Activated CD4-positive, alpha-beta T cell treated with anti-CD3 and anti-CD28 coated beads, Interleukin-2, amount 50 U/mL, for 24 hours (primary cell): ENCODE measurements at regions not wholly inside any gene's neighbourhood (a gene's known extent, or its start where the extent isn't known, plus 50 kb on each side); places are given as distances from the start of the nearest gene placed in this dataset.
"Not testable (repeated sequence)": the region's sequence is repeated elsewhere in the genome, so short reads cannot be mapped to it uniquely, and the experiment has no call there.

Experiments used
- DNase-seq, 2 donors: peaks; one replicate each; pipeline ENCODE4 v3.0.0-alpha.2; 2020; ENCODE audit warnings: low read depth in 1 of 2, low spot score in 1 of 2

DNA sequence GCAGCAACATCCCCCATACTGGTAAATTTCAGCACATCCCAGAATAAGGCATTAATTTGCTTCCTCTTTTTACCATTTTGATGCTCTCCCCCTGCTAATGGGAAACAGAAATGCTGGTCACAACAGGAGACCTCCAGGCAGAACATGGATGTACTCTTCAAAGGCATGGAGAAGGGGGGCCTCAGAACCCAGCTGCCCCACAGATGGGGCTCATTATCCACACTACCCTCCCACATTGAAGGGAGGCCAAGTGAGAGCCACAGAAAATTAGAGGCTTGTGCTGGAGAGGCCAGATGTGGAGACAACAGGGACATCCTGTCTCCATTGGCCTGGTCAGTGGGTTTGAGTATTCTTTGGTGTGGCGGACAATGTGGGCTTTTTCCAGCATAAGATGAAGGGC lies 150.1 kb upstream of the CDH11 start:
- DNase-seq = no peak

DNA sequence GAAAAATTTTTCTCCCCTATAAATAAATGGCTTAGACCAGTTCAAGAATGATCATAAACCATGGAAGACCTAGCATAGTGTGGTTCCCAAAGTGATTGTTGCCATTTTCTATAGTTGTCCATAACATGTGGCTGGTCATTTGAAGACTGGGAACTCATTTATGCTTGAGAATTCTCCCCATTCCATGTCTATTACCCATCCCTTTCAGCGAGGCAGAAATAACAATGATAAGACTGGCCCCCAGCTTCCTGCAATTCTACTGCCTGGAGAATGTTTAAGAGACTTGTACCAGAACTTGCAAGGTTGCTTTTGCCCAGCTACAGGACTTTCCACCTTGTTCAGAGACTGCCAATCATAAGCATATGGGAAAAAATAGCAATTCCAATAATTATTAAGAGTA lies 146.5 kb upstream of the CDH11 start:
- no peak for DNase-seq

DNA sequence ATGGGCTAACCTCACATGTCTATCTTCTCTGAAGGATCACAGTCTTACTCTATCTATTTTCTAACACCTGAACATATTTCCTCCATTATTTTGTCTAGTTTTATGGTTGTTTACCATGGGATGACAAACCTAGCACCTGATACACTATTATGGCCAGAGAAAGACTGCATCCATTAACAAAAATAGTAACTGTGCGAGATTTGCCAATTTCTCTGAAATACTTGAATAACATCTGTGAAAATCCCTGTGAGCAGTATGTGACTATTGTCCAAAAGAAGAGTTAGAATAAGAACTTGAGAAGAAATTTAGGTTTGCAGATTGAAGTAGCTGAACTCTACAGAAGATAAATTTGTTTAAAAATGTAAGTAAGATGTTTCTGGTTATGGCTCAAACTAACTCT lies 142.0 kb upstream of the CDH11 start:
- no peak for DNase-seq

DNA sequence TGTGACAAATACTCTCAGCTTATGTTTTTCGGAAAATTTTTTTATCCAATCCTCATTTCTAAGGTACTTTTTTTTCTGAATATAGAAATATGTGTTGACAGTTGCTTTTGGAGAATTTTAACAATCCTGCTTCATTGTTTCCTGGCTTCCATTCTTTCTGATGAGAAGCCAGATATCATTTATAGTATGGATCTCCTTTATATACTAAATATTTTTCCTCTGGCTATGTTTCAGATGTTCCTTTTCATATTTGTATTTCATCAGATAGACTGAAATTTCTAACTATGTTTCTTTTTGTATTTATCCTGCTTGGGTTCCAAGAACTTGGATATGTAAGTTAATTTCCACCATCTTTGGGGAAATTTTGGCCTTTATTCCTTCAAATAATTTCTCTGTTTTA lies 138.9 kb upstream of the CDH11 start:
- no peak for DNase-seq

DNA sequence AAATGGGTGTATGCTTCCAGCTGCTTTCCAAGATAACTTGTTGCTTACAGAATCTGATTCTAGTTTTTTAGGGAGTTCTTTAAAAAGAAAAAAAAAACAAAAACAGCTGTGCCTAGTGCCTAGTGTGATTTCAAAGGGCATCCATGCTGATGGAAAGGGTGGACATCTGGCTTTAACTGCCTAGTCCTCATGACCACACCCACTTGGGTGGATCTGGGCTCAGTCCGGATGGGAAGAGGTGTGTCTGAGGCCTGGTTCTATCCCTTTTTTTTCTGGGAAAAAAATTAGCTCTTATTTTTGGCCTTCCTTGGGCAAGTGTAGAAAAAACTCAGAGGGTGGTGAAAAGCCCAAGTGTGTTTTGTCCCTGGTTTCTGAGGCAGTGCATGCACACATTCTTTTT lies 132.3 kb upstream of the CDH11 start:
- DNase-seq = no peak

DNA sequence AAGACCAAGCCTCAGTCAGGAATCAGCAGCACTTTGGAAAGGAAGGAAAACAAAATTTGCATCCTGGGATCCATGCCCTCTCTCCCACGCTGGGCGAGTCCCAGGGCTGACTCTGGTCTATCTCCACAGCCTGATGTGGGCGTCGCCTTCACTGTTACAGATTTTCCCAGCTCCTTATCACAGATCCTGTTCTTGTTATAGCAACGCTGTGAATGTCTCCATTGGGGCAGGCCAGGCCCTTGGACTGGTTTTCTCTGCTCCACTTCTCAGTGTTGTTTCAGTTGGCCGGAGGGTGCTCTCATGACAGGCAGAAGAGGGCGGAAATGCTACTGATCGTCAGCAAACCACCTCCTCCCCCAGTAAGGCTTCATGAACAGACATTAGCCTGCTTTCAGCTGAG lies 127.9 kb upstream of the CDH11 start:
- DNase-seq = no peak

DNA sequence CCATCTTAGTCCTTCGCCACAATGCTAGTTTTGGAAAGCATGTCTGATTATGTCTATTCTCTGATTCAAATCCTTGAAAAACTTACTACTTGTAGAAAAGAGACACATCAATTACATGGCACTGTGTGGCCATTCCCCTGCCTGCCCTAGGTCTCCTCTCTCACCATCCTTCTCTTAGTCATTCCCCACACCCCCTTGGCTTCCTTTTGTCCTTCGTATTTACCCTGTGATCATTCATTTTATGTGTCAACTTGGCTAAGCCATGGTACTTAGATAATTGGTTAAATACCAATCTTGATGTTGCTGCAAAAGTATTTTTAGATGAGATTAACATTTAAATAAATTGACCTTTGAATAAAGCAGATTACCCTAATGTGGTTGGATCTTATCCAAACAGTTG lies 122.9 kb upstream of the CDH11 start:
- DNase-seq = no peak

DNA sequence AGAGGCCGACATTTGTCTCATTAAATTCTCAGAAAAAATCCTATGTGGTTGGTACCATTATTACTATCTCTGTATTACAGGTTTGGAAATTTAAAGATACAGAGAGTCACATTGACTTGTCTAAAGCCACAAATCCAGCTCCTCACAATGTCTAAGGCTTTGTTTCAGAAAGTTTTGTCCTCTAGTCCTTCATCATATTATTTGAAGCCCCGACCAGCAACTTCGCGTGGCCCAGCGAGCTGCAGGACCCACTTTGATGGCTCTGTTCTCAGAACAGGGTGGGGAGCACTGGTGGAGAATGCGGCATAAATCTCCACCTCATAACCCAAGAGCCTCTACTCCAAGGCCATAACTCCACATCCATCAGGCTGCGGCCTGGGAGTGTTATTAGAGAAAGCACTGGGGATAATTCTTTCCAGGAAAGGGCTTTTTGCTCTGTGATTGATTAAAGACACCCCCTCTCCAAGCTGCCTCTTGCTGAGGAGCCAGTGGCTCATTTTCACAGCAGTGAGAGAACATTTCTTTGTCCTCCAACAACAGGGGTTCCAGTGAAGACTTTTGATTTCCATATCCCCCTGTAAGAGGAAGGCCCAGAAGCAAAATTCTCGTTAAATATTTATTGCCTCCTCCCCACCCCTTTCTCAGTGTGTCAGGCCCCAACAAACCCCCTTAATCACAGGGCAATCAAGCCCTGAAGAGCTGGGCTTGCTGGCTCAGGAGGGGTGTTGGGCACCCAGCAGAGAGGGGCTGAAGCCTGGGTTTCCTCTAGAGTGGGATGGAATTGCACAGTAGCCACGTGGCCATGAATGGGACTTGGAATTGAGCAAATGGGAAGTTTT lies 113.7 kb upstream of the CDH11 start:
- DNase-seq = no peak

DNA sequence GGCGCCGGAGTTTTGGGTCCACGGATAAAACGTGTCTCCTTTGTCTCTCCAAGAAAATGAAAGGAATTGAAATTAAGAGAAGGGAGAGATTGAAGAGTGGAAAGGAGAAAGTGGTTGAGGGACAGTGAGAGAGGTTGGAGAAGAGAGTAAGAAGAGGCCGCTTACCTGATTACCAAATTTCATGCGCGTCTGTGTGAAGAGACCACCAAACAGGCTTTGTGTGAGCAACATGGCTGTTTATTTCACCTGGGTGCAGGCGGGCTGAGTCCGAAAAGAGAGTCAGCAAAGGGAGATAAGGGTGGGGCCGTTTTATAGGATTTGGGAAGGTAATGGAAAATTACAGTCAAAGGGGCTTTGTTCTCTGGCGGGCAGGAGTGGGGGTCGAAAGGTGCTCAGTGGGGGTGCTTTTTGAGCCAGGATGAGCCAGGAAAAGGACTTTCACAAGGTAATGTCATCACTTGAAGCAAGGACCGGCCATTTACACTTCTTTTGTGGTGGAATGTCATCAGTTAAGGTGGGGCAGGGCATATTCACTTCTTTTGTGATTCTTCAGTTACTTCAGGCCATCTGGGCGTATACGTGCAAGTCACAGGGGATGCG lies 113.0 kb upstream of the CDH11 start:
- not testable (repeated sequence) for DNase-seq

DNA sequence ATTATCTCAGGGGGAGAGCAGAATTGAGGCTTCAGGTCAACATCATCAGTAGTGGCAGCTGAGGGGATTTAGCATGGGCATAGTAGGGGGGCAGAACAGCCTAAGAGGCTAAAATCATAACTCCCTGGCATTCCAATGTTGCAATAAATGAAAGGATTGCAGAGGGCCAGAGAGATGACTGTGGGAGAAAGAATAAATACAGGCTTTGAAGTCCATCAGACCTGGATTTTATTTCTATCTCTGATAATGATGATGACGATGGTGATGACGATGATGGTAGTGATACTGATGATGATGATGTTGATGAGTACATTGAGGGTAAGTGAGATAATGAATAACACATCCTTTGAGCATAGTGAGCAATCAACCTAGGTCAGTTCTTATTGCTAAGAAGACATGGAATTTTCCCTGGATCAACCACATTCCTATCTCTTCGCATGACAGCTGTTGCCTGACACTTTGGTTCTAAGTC lies 107.4 kb upstream of the CDH11 start:
- DNase-seq = no peak

DNA sequence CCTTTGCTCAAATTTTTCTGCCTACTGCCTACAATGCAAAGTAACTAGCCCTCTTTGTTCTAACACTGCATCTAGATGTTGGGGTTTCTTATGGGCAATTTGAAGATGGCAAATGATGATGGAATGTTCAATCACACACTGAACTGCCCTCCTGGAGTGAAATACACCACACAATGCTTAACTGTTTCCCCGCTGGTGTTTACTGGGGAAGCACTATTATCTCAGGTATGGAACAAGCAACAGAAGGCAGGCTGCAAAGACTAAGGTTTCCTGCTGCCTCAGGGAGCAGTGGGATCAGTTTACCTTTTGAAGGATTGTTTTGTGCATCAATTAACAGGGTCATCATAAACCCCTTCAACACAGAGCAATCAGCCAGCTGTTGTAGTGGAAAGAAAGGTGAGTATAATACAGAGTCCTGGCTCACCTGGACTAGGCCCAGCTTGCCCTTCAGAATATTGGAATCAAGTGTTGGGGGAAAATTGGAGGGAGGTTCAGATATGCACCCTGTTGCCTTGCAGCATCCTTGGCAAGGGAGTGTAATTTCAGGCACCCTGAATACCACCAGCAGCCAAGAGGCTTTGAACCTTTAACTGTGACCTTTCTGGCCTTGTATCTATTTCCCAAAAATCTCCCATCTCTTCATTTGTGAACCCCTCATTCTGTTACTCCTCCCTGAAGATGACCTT lies 105.4 kb upstream of the CDH11 start:
- DNase-seq = no peak

DNA sequence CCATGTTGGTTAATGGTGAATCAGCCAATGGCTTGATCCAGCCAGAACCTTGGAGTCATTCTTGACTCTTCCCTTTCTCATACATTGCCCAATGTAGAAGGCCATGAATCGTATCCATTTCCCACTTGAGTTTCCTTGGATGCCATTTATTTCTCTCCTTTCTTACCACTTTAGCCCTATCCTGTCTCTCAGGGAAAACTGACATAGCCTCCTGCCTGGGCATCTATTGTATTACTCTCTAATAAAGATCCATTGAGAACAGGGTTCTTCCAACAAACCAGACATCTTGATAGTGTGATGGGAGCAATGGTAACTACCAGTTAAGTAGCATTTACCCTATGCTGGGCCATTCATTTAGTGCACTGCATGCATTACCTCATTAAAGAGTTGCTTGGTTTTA lies 104.2 kb upstream of the CDH11 start:
- no peak for DNase-seq

DNA sequence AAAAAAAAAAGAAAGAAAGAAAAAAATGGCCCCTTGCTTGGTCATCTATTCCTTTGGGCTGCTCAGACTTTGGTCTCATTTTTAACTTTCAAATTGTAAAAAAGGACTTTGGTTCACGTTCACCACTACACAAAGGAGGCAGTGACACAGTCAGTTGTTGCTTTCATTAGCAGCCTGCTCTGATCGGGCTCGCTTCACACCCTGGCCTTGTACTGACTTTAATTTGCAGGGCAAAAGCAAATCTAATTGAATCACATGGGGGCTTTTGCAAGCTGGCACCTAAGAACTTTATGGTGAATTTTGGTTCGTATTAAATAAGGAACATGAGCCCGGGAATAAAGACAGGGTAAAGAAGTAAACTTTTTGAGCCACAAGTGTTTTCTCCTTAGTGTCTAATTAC lies 103.6 kb upstream of the CDH11 start:
- DNase-seq = no peak

DNA sequence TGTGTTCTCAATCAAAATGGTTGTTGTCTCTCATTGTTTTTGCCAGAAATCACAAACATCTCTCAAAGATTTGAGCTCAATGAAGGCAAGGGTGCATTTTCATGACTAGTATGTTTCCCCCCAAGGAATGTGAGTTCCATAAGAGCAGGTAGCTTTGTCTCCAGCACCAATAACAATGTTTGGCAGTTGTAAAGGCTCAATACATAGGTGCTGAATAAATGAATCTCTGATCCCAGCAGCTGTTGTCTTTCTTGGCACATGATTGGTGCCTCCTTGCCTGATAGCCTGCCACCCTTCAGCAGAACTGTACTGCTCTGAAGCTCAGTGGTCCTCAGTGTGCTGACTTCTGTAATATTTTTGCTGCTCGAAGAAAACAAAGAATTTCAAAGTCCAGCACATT lies 103.1 kb upstream of the CDH11 start:
- DNase-seq = no peak

DNA sequence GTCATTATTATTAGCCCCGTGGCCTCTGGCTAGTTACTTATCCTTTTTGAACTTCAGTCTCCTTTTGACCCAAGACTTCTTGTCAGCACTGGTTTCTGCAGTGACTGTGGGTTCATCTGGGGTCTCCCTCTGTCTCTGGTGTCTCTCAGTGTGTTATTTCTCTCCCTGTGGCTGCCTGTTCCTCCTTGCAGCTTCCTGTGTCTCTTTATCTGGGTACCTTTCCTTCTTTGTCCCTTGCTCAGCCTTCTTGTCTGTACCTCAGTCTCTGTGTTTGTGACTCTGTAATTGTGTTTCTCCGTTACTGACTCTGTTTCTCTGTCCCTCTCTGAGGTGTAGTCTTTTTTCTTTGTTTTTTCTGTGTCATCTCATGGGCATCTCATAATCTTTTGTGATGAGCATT lies 102.6 kb upstream of the CDH11 start:
- DNase-seq = no peak

DNA sequence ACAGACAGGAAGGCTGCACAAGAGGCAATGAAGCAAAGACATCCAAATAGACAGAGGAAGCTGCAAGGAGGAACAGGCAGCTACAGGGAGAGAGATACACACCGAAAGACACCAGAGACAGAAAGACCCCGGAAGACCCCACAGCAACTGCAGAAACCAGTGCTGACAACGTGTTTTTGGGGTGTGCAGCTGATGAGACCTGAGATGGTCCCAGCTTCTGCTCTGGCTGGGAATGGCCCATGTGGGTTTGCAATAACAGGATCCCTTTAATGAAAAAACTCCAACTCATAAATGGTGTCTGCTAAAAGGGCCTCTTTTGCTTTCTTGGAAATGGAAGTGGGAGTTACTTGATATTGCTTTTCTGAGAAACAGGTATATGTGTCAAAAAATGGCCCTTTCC lies 101.5 kb upstream of the CDH11 start:
- no peak for DNase-seq

DNA sequence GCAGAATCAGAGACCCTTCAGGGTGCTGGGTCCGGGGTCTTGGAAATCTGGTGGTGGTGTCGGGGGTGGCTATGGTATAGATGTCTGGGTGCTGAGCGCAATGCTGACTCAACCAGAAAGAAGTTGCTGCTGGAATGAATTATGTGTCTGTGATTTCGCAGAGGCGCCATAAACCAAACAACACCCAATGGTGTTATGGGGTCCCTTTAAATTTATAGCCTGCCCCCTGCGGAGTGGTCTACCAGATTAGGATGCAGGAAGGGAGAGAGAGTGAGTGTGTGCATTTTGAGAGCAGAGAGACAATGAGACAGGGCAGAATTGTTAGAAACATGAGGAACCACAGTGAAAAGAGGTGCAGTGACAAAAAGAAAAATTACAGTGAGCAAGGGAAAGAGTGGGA lies 100.7 kb upstream of the CDH11 start:
- no peak for DNase-seq

DNA sequence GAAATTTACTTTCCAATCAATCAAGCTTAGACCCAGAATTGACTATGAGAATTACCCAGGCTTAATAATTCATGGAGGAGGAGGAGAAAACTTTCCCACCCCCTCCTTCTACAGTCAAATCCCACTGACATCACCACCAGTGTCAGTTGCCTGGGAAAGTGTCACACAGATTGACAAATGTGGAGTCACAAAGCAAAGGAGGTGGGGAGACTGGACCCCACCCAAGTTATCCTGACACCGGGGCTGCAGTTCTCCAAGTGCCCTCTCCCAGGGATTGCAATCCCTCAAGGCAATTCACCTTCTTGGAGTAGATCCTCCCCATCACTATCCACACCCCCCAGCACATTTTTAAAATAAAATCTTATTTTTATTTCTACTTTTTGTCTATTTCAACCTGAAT lies 100.2 kb upstream of the CDH11 start:
- DNase-seq = no peak

DNA sequence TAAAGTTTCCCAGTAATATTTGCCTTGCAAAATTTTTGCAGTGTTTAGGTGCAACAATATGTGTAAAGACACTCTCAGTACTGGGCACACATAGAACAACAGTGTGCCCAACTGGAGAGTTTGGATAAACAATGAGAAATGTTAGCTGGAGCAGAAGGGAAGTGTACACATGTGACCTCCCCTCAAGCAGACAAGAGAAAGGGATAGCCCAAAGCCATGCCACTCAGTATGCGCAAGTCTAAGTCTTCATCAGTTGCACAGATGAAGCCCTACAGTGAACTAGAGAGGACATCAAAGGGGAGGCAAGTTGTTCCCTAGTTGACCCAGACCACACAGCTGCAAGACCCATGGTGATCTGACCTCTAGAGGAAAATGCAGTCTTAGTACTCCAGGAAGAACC lies 97.9 kb upstream of the CDH11 start:
- DNase-seq = no peak

DNA sequence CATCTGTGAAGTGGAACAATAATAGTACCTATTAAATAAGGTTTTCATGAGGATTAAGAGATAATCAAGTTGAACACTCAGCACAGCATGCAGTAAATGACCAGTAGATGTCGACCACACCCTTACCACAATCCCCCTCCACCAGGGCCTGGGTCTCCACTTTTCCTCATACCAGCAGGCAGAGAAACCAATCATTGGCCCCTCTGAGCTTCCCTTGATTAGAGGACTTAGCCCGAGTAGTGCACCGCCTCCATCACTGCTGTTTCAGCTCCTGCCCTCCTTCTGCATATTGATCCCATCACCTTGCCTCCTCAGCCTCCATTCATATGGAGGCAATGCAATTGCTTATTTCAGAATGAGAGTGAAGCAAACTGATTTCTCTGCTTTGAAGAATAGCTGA lies 96.5 kb upstream of the CDH11 start:
- no peak for DNase-seq

DNA sequence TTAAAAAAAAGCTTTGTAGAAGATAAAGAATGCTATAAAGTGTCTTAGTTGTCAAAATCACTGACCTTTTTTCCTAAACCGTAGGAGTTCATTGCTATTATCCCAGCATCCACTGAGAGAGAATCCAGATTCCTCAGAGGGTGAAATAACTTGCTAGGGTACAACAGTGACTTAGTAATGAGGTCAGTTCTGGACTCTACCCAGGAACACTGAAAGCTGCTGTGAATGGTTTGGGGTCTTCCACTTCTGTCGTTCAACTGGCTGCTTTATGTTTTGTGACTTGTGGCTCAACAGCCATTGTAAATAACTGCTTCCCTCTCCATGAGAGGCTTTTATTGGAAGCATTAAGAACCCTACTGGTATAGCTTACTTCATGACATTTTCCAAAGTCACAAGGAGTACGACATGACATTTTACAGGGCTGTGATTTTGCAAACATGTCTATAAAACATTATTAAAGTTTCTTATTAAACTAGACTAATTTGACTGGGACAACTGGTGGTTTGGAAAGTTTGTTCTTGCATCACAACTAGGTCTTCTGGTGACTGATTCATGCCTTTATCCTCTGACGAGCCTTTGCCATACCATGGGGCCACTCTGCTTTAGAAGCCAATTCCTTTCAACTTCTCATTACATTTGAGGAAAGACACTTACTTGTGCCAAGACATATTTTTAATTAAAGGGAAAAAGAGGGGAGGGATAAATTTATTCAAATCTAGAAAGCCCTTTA lies 92.2 kb upstream of the CDH11 start:
- DNase-seq = no peak

DNA sequence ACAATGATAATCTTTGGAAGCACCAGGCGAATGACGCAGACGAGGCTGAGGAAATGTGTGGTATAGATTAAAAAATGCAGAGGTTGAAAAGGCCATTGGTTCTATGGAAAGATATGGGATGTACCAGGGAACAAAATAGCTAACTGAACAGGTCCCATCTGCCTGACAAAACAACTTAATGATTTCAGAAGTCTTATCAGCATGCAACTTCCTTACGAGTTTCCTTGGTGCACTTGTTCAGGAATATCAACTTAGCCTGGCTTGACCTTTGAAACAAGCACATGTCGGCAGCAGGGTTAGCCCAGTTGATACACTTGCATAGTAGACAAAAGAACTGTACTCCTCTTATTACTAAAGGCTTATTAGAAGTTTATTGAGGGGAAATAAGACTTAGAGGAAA lies 90.9 kb upstream of the CDH11 start:
- DNase-seq = no peak
